ENCODE measurements at regions not wholly inside any gene's neighbourhood (a gene's known extent, or its start where the extent isn't known, plus 50 kb on each side); places are given as distances from the start of the nearest gene placed in this dataset.

GRCh38 chr15:70214941-70215635, 117.4 kb upstream of the TLE3 start:
- no peak for DNase-seq

DNA sequence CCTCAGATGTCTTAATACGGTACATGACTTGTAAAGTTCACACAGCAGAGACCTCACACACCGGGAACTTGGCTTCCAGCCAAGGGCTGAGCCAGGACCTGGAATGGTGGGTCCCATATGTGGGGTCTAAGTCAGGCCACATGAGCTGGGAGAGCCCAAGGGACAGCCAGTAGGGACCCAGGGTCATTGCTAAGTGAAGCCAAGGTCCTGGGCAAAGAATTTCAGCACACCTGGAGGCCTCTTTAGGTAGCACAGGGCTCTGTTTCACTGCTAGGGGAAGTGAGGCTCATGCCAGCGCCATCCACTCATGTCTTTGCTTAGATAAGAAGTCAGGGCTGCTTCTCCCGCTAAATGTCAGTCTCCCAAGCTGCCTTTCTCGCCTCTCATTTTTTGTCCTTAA, 116.6 kb upstream of the TLE3 start:
- no peak for DNase-seq

DNA sequence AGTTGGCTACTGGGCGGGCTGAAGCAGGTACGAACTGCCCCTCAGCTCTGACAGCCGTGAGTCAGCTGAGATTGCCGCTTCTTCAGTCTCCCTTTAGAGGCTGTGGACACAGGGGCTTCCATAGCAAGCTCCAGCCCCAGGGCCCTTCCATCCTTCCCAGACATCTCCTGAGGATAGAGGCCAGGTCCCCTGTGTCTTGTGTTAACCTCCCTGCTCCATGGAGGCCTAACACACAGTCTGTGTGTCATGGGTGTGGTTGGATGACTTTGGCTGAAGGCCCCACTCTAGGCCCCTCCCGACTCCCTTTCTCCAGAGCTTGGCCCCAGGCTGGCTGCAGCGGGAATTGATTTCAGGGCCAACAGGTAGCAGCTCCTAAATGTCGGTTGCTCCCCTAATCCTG, 116.1 kb upstream of the TLE3 start:
- no peak for DNase-seq

GRCh38 chr15:70212963-70213315, 115.2 kb upstream of the TLE3 start:
- DNase-seq: no peak

DNA sequence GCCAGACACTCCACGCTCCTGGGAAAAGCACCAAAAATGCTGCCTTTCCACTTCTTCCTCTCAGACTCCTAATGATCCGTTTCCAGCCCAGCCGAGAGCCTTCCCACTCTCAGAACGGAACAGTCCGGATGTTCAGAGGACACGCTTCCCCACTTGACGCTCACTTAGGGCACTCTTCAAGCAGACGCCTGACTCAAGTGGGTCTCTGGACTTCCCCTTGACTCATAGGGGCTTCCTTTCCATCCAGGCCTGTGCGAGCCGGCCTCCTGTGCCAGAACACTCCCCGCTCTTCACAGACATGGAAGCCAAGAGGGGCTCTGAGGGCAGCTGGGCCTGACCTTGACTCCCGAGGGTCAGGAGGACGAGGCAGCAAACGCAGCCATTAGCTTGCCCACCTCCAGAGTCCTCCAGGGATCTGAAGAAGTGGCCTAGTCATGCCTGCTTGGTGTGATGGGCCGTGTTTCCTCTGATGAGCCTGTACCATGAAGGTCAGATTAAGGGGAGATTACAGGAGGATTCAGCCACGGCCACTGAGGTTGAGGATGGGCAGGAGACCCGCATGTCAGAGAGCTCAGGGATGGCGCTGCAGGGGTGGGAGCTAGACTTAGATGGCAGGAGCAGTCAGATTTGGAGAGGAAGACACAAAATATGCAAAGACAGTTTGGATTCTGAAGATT, 114.7 kb upstream of the TLE3 start:
- no peak for DNase-seq

DNA sequence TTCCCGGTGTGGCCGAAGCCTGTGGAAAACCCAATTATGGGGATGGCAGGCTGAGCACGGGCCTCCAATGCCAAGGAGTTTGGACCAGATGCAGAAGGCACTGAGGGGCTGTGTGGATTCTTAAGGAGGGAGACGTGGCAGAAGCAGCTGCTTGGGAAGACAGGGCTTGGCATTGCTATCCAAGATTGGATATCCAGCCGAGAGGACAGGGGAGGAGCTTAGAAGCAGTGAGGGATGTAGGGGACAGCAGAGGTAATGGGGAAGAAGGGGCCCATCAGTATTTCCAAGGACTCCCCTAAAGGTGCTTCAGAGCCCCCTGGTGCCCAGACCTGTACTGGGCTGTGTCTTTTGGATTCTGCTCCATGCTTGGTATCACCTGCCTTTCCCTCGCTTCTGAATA, 112.8 kb upstream of the TLE3 start:
- no peak for DNase-seq

GRCh38 chr15:70210076-70210475, 112.4 kb upstream of the TLE3 start:
- DNase-seq: no peak

DNA sequence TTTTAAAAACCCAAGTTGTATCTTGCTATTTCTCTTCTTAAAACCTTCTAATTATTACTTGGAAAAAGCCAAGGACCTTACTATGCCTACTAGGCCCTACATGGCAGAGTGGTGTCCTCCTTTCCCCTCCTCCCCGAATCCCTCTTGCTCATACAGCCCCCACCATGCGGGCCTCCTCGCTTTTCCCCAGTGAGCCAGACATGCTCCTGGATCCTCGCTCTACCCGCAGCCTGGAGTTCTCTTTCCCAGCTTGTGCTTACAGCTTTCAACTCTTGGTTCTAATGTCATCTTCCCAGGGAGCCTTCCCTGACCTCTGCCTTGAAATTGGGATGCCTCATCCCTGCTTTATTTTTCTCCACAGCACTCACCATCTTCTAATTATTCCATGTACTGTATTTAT, 111.8 kb upstream of the TLE3 start:
- DNase-seq: no peak

- DNase-seq: no peak
Measured at GRCh38 chr15:70208332-70208731, 110.6 kb upstream of the TLE3 start.

- no peak for DNase-seq
Measured at GRCh38 chr15:70206668-70207067, 109.0 kb upstream of the TLE3 start.

GRCh38 chr15:70204652-70205051, 106.9 kb upstream of the TLE3 start:
- no peak for DNase-seq

DNA sequence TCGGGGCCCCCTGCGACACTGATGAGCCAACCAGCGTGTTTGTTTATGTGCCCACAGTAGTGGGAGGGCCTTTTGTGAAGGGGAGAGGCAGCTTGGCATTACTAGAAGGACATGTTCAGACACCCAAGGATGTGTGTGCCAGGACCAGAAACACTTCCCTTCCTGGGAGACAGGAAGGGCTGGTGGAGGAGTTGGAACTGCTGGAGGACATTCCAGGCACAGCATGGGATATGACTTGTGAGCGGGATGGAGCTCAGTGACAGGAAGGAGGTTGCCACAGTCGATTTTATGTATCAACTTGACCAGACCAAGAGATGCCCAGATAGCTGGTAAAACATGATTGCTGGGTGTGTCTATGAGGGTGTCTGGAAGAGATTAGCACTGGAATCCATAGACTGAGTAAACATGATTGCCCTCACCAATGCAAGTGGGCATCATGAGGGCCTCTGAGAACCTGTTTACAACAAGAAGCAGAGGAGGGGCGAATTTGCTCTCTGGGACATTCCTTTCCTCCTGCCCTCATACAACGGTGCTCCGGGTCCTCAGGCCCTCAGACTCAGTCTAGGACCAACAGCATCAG, 106.4 kb upstream of the TLE3 start:
- DNase-seq: no peak

DNA sequence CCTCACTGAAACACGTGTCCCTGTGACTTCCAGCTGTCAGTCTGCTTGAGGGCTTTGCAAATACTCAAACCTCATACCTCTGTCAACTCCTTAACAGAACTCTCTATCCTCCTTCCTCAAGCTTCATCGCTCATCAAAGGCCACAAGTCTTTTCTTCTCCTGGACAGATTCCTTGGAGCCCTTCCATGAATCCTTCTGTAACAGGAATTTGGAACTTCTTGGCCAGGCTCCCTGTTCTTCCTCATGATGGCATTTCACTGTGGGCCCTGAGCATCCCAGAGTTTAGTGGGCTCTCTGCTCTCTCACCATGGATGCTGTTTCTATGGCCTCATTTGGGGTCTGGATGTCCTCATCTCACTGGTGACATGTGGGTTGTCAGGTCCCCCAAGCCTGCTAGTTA, 105.0 kb upstream of the TLE3 start:
- no peak for DNase-seq

DNA sequence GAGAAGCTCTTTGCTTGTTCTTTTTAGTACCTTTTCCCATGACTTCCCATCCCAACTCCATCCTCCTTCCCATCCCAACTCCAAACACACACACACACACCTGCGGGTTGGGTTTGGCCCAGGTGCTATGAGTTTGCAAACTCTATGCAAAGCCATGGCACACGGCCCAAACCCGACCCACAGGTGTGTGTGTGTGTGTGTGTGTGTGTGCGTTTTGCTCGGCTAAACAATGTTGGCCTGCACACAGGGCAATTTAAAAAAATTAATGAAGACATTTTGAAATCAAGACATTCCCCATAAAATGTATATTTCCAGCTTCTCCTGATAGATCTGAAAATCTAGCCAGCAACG, 103.7 kb upstream of the TLE3 start:
- no peak for DNase-seq

- DNase-seq: no peak
Measured at GRCh38 chr15:70200511-70201424, 103.1 kb upstream of the TLE3 start.

GRCh38 chr15:70199540-70200410, 102.1 kb upstream of the TLE3 start:
- no peak for DNase-seq

DNA sequence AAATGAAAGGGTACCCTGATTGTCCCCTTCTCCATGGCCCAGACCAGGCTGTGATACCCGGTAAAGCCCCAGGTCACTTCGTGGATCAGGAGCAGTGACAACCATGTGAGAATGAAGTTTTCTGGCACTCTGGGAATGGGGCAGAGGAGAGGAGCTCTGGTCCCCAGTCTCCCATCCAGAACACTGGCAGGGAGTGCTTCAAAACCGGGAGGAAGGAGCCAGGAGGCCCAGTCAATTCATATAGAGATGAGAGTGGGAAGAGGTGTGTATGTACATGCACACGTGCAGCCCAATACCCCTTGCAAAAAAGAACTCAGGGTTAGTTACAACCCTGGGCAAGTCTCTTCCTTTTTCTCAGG, 101.4 kb upstream of the TLE3 start:
- no peak for DNase-seq

DNA sequence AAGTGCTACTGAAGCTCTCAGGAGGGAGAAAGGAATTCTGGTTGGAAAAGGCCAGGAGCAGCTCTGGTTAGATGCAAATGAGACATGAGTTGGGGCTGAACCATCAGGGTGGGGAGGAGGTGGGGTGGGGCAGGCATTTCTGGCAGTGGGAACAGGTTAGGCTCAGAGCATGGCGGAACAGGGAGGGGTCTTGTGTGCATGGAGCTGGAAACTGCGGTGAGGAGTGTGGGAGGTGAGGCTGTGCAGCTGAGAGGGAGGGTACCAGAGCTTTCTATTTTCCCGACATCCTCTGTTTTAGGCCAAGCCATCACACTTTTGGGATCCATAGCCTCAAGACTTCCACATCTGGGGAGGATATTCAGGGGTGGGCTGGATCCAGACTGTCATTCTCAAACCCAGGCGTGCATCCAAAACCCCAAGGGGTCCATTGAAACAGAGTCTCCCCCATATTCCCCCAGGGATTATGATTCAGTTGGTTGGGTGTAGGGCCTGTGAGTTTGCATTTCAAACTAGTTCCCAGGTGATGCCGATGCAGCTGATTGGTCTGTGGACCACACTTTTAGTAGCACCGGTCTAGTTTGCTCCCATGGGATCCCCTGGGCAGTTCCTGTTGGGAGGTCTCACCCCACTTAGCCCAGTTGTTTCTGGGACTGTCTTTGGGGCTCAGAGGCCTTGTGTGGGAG, 100.9 kb upstream of the TLE3 start:
- DNase-seq: no peak

GRCh38 chr15:70197945-70198361, 100.2 kb upstream of the TLE3 start:
- DNase-seq: no peak

- DNase-seq: no peak
Measured at GRCh38 chr15:70197318-70197944, 99.7 kb upstream of the TLE3 start.
